RPMI7951 (cell line): ENCODE measurements at regions not wholly inside any gene's neighbourhood (a gene's known extent, or its start where the extent isn't known, plus 50 kb on each side); places are given as distances from the start of the nearest gene placed in this dataset.

Source experiments
- DNase-seq: peaks from one replicate; pipeline ENCODE4 v3.0.0-alpha.2; 2012; ENCODE audit warnings: low read depth

GRCh38 chr14:44010071-44010470 lies 497.0 kb downstream of the FSCB start:
- DNase-seq = no peak

- no peak for DNase-seq
Measured at GRCh38 chr14:44009642-44010041, 497.4 kb downstream of the FSCB start.

- no peak for DNase-seq
Measured at GRCh38 chr14:43988989-43989388, 518.1 kb downstream of the FSCB start.

- no peak for DNase-seq
Measured at GRCh38 chr14:43983721-43984120, 523.4 kb downstream of the FSCB start.

GRCh38 chr14:43981135-43981768 lies 525.8 kb downstream of the FSCB start:
- no peak for DNase-seq

- DNase-seq = no peak
Measured at GRCh38 chr14:43956741-43957140, 550.3 kb downstream of the FSCB start.

GRCh38 chr14:43949400-43949799 lies 557.7 kb downstream of the FSCB start:
- no peak for DNase-seq

GRCh38 chr14:43939836-43940235 lies 567.2 kb downstream of the FSCB start:
- no peak for DNase-seq

GRCh38 chr14:43938588-43939281 lies 568.3 kb downstream of the FSCB start:
- no peak for DNase-seq

- no peak for DNase-seq
Measured at GRCh38 chr14:43937001-43937400, 570.1 kb downstream of the FSCB start.

- DNase-seq = no peak
Measured at GRCh38 chr14:43934102-43934501, 573.0 kb downstream of the FSCB start.

GRCh38 chr14:43914041-43914693 lies 592.9 kb downstream of the FSCB start:
- no peak for DNase-seq

GRCh38 chr14:43903209-43903608 lies 603.9 kb downstream of the FSCB start:
- DNase-seq = no peak

GRCh38 chr14:43901911-43902673 lies 605.0 kb downstream of the FSCB start:
- peak; percentile 1 for DNase-seq

- no peak for DNase-seq
Measured at GRCh38 chr14:43900173-43900655, 606.9 kb downstream of the FSCB start.

- DNase-seq = peak; percentile 0
Measured at GRCh38 chr14:43898687-43899086, 608.4 kb downstream of the FSCB start.

- no peak for DNase-seq
Measured at GRCh38 chr14:43896044-43896443, 611.0 kb downstream of the FSCB start.

- DNase-seq = no peak
Measured at GRCh38 chr14:43894534-43894933, 612.5 kb downstream of the FSCB start.

GRCh38 chr14:43887523-43887922 lies 619.6 kb downstream of the FSCB start:
- no peak for DNase-seq

- DNase-seq = no peak
Measured at GRCh38 chr14:43877351-43877960, 629.6 kb downstream of the FSCB start.

GRCh38 chr14:43872752-43873655 lies 634.1 kb downstream of the FSCB start:
- DNase-seq = no peak
